SIG-M5 (cell line): ENCODE measurements at regions not wholly inside any gene's neighbourhood (a gene's known extent, or its start where the extent isn't known, plus 50 kb on each side); places are given as distances from the start of the nearest gene placed in this dataset.

Experiments used
- DNase-seq: peaks from one replicate; lab custom pipeline; 2025; lab: John Stamatoyannopoulos, UW

DNA sequence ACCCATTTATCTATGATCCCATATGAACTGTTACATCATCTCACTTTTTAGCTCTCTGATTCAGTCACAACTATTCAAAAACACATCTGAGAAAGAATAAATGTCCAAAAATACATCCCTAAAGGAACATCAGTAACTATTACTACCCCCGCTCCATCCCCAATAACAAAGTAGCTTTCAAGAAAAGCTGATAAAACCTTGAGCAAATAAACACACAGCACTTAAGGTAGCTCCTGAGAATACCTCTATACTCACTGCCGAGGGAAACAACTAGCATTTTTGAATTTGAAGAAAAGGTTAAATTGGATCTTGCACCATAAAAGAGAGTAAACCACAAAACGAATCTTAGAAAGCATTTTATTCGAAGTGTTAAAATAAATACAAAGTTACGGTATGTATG is 63.4 kb downstream of the PMAIP1 start:
- DNase-seq, result no peak

GRCh38 chr18:59961070-59961469 is 61.3 kb downstream of the PMAIP1 start:
- DNase-seq, result no peak

GRCh38 chr18:59960272-59960671 is 60.5 kb downstream of the PMAIP1 start:
- DNase-seq, result no peak

DNA sequence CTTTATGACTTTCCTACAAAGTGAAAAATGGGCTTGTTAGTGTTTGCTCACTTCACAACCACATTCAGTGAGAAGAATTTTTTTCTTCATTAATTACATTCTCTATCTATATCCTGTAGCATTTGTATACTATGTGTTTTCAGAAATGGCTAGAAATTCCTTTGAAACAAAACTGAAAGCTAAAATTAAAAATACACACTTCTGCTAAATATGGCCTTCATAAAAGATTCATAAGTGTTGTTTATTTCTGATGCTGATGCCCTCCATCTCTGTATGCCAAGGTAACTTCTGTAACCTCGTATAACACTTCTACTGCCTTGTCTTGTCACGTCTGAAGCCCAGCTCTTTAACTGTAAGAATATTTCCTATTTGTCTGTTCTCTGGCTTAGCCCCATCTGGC is 59.8 kb downstream of the PMAIP1 start:
- no peak for DNase-seq

DNA sequence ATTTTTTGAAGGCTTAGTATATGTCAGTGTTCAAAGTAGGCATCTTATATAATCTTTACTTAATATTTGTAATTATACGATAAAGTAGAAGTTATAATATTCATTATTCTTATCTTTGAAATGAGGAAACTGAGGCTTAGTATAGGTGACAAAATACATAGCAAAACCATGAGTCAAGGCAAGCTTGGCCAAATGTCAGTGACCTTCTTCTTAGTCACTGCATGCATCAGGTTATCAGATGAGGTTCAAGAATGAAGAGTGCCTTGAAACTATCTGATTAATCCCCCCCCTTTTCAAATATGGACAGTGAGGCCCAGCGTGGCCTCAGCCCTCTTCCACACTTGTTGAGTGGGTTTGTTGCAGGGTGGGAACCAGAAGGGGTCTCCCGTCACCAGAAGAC is 59.3 kb downstream of the PMAIP1 start:
- no peak for DNase-seq

DNA sequence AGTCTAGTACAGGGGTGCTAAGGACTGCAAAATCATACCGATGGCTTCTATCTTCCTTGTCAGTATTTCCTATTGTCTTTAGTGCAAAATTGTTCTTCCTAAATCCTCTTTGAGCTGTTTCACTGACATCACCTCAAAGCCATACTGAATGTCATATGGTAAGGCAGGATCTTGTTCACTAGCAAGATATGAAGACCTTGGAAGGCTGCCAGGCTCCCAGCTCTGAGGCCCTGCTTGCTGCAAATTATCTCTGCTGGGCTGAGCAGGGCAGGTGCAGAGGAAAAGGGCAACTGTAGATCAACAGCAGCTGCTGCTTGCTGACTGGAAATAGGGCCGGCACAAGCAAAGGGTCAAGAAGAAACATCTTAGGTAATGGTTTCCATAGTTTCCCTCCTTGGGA is 58.2 kb downstream of the PMAIP1 start:
- no peak for DNase-seq

- DNase-seq, result no peak
Measured at GRCh38 chr18:59954755-59955156, 55.0 kb downstream of the PMAIP1 start.

DNA sequence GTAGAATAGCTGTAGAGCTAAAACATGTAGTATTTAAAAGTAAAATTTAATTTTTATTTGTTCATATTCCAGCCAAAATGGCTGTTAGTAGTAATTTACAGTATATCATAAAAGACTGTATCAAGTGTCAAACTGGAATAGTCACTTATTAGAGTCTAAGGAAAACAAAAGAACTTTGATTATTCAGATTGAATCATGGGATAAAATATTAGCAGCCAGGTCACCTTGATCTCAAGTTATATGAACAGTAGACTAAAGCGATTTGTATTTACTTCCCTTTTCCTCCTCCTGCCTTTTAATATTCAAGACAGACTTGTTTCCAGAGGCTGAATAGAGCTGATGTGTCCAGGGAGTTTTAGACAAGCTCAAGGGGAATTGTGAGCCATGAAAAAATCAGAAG is 54.4 kb downstream of the PMAIP1 start:
- no peak for DNase-seq
